DMS114 treated with DMSO at 0.1 percent for 48 hours (cell line): ENCODE measurements at regions not wholly inside any gene's neighbourhood (a gene's known extent, or its start where the extent isn't known, plus 50 kb on each side); places are given as distances from the start of the nearest gene placed in this dataset.

Source experiments
- DNase-seq: peaks from one replicate; lab custom pipeline; 2025; ENCODE audit not compliant: unreplicated experiment; lab: John Stamatoyannopoulos, UW

- no peak for DNase-seq
These were observed 134.2 kb upstream of the IGF1R start for GRCh38 chr15:98514034-98514622.

DNA sequence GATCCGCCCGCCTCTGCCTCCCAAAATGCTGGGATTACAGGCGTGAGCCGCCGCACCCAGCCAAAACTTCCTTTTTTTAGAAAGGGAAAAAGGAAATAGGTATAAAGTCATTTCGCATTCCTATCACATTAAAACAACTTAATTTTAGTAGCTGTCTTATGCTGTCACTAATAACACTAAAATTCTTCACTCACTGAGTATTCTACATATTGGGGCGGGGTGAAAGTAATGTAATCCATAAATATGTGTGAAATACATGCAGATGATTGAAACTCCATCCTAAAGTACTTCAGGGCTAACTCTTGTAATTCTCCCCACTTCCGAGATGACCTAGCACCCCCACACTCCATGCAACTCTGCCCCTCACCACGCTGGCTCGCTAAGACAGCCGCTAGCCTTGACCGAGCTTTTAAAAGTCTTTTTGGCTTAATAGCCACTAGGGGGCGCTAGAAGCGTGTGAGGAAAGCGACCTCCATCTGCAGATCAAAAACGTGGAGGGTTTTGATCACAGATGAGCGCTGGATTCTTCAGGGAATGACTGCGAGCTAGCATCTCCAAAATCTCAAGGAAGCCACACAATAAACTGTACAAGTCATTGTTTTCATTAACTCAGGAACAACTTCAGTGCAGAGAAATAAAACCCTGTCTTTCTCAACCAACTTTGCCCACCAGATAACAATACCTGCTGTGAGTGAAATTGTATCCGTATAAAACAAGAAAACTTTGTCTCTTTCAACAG lies 129.3 kb upstream of the IGF1R start:
- peak; percentile 74 for DNase-seq

GRCh38 chr15:98519767-98520550 lies 128.4 kb upstream of the IGF1R start:
- no peak for DNase-seq

DNA sequence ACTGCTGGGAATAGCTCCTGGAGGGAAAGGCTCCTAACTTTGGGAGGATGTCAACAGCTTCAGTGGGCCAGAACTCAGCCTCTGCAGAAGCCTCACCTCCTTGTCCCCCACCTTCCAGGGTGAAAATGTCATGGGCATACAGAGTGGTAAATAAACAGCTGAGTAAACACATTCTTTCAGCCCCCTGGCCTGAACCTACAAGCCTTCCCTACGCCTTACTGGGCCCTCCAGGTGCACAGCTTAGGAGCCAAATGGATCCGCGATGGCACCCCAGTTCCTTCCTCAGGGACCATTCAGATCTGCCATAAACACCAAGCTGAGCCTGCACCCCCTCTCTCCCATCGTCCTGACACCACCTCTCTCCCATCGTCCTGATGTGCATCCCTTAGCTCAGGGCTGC lies 126.2 kb upstream of the IGF1R start:
- DNase-seq, result no peak

GRCh38 chr15:98523912-98524662 lies 124.3 kb upstream of the IGF1R start:
- DNase-seq, result no peak

DNA sequence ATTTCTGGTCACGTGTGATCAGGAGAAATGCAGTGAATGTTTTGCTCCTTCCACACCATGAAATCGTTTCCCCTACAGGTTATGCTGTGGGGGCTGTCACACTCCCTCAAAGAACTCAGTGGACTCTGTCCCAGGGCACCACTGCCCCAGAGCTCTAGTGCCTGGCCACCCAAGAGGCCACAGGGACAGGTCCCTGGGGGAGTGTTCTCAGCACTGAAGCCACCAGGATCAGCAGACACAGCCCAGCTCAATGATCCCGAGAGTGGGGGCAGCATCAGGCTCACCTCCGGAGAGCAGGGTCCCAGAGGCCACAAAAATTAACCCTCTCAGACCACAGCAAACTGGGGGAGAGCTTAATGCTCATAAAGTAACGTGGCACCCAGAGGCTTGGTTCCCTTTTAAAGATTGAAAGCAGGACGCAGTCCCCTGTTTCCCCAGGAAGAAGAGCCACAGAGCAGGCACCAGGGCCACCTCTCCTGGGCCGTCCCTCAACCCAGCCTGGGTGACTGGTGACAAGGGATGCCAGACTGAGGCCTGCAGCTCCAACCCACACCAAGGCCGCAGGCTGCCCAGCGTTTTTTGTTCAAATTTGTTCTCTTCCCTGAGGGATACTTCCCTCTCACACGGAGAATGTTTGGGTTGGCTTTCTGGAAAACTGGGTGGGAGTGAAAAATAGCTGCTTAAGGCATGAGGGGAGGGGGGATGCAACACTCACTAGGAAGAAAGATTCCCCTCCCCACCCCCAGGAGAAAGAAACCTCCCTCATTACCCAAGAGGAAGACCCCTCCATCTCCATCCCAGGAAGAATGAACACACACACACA lies 123.3 kb upstream of the IGF1R start:
- DNase-seq, result no peak

DNA sequence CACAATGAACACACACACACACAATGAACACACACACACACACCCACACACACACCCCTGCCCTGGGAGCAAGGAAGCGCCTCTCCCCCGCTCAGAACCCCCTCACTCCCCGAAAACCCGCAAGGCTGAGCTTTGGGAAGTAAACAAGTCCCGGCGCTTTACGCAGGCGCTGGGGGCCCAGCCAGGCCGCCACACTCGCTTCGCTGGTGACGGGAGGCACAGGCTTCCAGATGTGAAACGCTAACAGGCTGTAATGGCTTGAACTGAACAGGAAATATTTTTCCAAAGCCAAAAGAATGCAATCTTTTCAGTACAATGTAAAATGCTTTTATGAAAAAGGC lies 122.7 kb upstream of the IGF1R start:
- no peak for DNase-seq

GRCh38 chr15:98526094-98526493 lies 122.2 kb upstream of the IGF1R start:
- DNase-seq, result no peak

- no peak for DNase-seq
These were observed 120.2 kb upstream of the IGF1R start for GRCh38 chr15:98528046-98528725.

GRCh38 chr15:98529205-98530145 lies 118.9 kb upstream of the IGF1R start:
- DNase-seq, result no peak

DNA sequence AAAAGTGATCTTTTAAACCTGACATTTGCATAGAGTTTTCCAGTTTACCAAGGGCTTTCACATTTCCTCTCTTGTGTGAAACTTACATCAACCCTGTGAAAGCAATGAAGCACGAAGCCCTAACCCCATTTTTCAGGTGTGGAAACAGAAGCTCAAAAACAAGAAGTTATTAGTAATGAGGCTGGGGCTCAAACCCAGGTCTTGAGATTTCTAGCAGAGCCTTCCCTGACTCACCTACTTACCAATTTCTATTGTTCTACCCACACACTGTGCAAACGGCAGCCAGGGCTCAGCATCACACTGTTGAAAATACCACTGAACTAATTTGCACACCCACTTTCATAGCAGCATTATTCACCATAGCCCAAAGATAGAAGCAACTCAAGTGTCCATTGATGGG lies 117.8 kb upstream of the IGF1R start:
- DNase-seq, result no peak

- DNase-seq, result no peak
These were observed 116.3 kb upstream of the IGF1R start for GRCh38 chr15:98532063-98532462.

- no peak for DNase-seq
These were observed 111.4 kb upstream of the IGF1R start for GRCh38 chr15:98536976-98537375.

DNA sequence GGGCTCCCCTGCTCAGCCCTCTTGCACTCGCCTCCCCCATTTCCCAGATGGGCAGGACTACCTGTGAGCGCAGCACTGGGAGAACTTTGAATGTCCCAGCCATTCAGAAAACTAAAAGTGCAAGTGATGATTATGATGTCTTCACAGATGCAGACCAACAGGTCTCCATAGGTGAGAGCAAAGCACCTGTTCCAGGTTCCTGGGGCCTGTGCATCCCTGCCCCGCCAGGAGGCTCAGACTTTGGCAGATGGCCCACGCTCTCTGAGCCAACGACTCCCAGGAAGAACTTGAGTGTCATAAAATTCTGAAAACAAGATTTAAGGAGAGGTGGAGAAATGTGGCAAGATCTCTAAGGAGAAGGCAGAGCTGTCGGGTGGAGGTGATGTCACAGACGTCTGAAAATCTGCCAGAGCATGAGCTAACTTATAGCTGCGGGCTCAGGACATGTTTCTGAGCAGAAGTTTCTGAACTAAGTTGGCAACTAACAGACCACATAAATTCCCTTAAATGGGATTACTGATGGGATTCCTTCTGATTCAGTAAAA lies 110.8 kb upstream of the IGF1R start:
- DNase-seq, result no peak

- no peak for DNase-seq
These were observed 106.8 kb upstream of the IGF1R start for GRCh38 chr15:98541519-98541918.

- no peak for DNase-seq
These were observed 105.1 kb upstream of the IGF1R start for GRCh38 chr15:98543237-98543636.

DNA sequence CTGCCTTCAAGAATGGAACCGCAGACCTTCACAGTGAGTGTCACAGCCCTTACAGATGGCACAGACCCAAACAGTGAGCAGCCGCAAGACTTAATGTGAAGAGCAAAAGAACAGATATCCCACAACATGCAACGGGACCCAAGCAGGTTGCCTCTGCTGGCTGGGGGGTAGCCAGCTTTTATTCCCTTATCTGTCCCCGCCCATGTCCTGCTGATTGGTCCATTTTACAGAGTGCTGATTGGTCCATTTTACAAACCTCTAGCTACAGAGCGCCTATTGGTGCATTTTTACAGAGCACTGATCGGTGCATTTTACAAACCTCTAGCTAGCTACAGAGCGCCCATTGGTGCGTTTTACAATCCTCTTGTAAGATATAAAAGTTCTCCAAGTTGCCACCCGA lies 102.0 kb upstream of the IGF1R start:
- no peak for DNase-seq

DNA sequence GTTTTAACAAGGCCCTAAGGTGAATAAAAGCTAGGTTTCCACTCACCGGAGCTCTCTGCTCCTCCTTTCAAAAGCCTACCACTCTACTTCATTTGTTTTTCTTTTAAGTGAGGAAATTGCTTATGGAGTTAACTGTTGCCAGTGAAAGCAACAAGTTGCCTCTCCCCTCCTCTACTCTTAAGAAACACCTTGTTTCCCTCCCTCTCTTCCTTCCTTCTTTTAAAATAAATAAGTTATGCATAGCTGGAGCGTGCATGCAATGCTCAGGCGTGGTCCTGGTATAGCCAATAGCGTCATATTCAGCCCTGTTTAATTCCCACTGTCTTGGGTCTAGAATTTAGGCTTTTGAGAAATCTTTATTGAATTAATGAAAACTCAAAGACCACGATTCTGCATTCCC lies 101.1 kb upstream of the IGF1R start:
- DNase-seq, result no peak

- peak; percentile 65 for DNase-seq
These were observed 100.6 kb upstream of the IGF1R start for GRCh38 chr15:98547741-98548138.
